Adrenal gland (tissue), 5 donors: ENCODE measurements at regions not wholly inside any gene's neighbourhood (a gene's known extent, or its start where the extent isn't known, plus 50 kb on each side); places are given as distances from the start of the nearest gene placed in this dataset.

Experiments
- CTCF ChIP-seq, 6 experiments: fragments of 450-650 bp in 4 of 6; fragments of 200-600 bp in 2 of 6; sonication (generic) in 1 of 6; IDR thresholded peaks; 1 replicate in 5 of 6; 2 replicates in 1 of 6; pipeline versions ENCODE4 v1.5.1 to v1.8.0; 2016 to 2021; ENCODE audit warnings: antibody characterized with exemption in 6 of 6, mild to moderate bottlenecking in 2 of 6, moderate library complexity in 1 of 6
- POLR2A ChIP-seq, 2 donors: fragments of 450-650 bp; IDR thresholded peaks; one replicate each; pipeline ENCODE4 v1.6.1; 2017; ENCODE audit warnings: antibody characterized with exemption in 2 of 2, mild to moderate bottlenecking in 2 of 2, moderate library complexity in 1 of 2
- donor health status: DM: no; HTN: no; CAD: no.

- TF ChIP-seq POLR2A (IDR thresholded peaks at IDR 0.05): no peak
- TF ChIP-seq CTCF (IDR thresholded peaks at IDR 0.05): no peak
Measured at GRCh38 chr6:106855117-106855516, 119.4 kb downstream of the CD24 start.
